Eye (tissue), 1 donor: ENCODE measurements at regions not wholly inside any gene's neighbourhood (a gene's known extent, or its start where the extent isn't known, plus 50 kb on each side); places are given as distances from the start of the nearest gene placed in this dataset.

Source experiments
- DNase-seq: peaks from one replicate; pipeline ENCODE4 v3.0.0-alpha.2; 2015

GRCh38 chr16:6988846-6989245 lies 343.8 kb upstream of the RBFOX1 start:
- DNase-seq, result no peak

DNA sequence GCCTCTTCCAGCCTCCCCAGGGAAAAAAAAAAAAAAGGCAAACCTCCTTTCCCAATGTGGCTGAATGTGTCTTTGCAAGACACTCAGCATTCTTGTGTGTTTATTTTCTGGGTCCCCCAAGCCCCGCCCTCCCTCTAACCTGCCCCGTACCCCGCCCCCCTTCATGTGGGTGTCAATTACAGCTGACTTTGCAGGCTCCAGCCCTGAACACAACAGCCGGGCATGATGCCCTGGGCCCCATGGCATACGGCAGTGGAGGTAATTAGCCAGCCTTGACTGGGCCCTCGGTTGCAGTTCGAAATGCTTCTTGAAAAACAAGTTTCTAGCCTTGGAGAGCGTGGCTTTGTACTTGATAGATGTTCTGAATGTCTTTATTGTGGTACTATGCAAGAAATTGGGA lies 354.7 kb upstream of the RBFOX1 start:
- no peak for DNase-seq

DNA sequence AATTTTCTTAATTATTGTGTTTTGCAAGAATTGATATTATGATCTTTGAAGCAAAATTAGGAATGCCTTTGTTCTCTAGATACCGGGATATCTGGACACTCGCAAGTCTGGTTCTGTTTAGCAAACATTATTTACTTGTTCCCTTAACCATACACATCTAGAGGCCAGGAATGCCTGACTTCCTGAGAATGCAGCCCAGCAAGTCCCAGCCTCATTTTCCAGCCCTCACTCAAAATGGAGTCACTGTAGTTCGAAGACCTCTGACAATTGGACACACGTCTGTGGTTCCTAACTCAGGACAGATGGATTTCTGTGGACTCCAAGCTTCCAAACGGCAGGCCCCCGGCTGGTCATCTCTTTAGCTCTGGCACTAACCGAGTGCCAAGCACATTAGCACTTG lies 355.4 kb upstream of the RBFOX1 start:
- DNase-seq, result no peak

DNA sequence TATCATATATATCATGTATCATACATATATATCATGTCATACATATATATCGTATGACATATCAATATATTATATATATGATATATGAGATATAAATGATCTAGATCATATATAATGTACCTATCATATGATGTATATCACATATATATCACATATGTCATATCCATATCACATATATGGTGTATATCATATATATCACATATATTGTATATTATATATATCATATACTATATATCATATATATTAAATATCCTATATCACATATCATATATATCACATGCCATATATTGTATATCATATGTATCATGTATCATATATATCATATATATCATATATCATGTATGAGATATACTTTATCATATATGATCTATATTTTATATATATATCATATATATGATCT lies 355.9 kb upstream of the RBFOX1 start:
- no peak for DNase-seq

- no peak for DNase-seq
Observed at GRCh38 chr16:6970171-6970857, 362.3 kb upstream of the RBFOX1 start.

DNA sequence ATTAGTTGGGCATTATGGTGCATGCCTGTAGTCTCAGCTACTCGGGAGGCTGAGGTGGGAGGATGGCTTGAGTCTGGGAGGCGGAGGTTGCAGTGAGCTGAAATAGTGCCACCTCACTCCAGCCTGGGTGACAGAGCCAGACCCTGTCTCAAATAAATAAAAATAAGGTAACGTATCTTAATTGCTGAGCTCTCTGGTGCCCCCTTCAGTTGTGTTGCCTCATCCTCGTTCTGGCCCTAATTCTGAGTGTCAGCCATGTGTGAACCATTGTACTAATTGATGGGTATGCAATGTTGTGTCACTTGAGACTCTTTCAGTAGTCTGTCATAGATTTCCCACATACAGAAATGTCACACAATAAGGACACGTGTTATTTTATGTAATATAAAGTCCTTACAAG lies 363.1 kb upstream of the RBFOX1 start:
- no peak for DNase-seq

DNA sequence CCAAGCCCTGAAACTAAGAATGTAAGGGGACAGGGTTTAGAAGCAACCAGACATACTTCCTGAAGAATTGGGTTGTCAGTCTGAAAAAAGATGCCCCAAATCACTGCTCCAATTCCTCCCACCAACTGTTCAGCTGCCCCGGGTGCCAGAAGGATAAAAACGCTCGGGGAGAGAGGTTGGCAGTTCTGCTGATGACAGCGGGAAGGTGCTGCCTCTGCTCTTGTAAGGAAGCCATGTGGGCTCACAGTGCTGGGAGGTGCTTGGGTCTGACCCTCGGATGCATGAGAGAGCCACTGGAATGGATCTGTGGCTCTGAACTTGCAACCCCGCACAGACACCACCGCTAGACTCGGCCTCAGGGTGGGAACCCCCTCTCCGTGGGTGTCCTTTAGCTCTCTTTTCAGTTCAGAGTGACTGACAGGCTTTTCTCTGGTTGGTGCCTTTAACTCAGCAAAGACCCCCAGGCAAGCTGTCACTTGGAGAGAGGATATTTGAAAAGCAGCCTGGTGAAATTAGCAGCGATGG lies 364.8 kb upstream of the RBFOX1 start:
- peak; percentile 22 for DNase-seq

DNA sequence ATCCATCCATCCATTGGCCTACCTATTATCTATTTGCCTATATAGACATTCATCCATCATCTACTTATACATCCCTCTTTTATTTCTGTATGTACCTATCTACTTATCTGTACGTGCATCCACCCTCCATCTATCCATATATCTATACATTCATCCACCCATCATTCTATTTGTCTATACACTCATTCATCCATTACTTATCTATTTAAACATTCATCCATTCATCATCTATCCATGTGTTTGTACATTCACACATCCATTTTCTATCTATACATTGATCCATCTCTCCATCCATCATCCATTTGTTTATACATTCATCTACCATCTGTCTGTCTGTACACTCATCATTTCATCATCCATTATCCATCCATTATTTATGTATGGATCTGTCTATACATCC lies 365.7 kb upstream of the RBFOX1 start:
- no peak for DNase-seq

- no peak for DNase-seq
Observed at GRCh38 chr16:6964679-6965078, 368.0 kb upstream of the RBFOX1 start.

DNA sequence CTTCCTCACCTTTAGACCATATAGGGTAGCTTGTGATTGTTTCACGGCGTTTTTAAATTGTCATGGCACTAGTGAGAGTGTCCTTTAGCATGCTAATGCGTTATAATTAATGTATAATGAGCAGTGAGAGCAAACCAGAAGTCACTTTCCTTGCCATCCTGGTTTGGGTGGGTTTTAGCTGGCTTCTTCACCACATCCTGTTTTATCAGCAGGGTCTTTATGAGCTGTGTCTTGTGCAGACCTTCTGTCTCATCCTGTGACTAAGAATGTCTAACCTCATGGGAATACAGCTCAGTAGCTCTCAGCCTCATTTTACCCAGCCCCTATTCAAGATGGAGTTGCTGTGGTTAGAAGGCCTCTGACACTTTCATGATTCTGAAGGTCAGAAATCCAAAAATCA lies 370.9 kb upstream of the RBFOX1 start:
- DNase-seq, result no peak

DNA sequence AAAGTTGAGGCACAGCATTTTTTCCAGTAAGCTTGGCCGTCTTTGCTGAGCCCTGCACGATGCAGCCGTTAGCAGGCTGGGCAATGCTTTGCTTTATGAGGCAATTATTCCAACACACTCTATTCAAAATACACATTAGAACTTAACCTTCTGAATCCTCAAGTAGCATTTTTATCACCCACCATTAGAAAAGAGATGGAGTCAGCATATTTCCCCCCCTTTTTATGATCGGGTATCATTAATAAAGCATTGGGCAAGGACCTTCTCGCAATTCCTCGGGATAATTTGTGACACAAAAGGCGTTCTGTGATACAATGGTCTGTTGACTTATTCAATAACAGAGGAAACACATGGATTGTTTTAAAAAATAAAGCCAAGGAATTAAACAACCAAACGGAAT lies 374.5 kb upstream of the RBFOX1 start:
- DNase-seq, result no peak

DNA sequence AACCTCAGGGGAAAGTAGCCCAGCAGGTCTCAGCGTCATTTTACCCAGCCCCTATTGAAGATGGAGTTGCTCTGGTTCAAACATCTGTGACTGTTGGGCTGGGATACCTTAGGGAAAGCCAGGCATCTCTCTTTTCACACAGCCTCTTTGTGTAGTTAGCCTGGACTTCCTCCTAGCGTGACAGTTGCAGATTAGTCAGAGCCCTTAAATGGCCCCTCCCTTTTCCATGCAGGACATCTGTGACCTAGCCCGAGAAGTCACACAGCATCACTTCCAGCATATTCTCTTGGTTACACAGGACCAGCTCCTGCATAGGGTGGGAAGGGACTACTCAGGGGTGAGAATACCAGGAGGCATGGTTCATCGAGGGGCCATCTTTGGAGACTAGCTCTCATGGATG lies 375.0 kb upstream of the RBFOX1 start:
- DNase-seq, result peak; percentile 58

GRCh38 chr16:6956511-6956910 lies 376.1 kb upstream of the RBFOX1 start:
- no peak for DNase-seq

GRCh38 chr16:6955303-6955702 lies 377.3 kb upstream of the RBFOX1 start:
- DNase-seq, result no peak

DNA sequence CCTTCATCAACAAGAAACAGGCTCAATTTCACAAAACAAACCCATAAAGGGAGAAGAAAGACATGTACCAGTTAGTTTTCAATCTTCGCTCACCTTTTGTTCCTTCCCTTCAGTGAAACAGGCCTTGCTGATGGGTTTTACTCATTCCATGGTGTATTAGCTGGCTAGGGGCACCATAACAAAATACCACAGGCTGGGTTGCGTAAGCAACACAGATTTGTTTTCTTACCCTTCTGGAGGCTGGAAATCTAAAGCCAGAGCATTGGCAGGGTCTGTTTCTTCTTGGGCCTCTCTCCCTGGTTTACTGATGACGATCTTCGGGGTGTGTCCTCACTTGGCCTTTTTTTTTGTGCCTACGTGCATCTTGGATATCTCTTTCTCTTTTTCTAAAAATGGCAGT lies 383.4 kb upstream of the RBFOX1 start:
- no peak for DNase-seq

- DNase-seq, result no peak
Observed at GRCh38 chr16:6947291-6947690, 385.4 kb upstream of the RBFOX1 start.

DNA sequence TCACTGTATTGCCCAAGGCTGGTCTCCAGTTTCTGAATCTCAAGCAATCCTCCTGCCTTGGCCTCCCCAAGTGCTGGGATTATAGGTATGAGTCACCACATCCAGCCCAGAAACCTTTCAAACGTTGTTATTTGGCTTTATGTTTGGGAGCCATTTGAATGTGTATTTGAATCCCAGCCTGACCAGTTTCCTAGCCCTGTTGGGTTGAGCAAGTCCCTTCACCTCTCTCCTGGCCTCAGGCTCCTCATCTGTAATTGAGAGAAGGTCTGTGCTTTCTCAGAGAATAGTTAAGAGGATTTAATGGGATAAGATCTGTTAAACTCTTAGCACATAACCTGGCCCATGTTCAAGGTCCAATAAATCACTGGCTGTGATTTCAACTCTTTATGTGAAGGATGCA lies 385.8 kb upstream of the RBFOX1 start:
- DNase-seq, result no peak

DNA sequence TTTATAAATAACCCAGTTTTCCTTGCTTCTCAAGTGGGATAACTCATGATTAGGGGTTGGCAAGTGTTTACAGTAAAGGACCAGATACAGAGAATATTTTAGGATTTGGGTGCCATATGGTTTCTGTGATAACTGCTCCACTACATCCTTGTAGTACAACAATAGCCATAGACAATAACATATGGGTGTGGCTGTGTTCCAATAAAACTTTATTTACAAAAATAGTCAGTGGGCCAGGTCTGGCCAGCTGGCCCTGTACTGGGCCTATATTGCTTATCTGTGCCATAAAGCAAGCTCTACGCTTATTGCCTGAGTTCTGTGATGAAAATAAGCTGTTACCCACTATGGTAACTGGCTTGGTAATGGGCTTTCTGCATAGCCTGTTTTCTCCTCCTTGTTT lies 386.5 kb upstream of the RBFOX1 start:
- DNase-seq, result no peak

DNA sequence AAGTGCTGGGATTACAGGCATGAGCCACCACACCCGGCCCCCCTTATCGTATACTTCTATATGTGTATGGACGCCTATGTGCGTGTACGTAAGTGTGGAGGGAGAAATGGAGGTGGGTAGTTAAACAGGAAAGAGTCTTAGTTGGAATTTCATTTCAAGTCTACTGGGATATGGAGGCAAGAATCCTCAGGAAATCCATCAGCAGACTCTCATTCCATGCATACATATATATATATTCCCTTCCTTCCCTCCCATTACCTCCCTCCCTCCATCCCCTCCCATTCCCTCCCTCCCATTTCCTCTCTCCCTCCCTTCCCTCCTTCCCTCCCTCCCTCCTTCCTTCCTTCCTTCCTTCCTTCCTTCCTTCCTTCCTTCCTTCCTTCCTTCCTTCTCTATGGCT lies 391.7 kb upstream of the RBFOX1 start:
- DNase-seq, result no peak

DNA sequence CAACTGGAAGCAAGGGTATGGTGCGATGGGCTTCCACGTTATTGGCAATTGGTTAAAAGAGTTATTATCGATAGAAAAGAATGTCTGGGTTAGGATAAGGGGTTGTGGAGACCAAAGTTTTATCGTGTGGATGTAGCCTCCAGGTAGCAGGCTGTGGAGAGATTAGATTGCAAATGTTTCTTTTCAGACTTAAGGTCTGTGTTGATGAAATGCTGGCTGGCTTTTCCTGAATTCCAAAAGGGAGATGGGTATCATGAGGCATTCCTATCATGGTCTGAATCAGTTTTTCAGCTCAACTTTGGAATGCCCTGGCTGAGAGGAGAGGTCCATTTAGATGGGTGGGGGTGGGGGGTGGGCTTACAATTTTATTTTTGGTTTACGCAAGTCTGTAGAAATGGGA lies 395.0 kb upstream of the RBFOX1 start:
- DNase-seq, result no peak

DNA sequence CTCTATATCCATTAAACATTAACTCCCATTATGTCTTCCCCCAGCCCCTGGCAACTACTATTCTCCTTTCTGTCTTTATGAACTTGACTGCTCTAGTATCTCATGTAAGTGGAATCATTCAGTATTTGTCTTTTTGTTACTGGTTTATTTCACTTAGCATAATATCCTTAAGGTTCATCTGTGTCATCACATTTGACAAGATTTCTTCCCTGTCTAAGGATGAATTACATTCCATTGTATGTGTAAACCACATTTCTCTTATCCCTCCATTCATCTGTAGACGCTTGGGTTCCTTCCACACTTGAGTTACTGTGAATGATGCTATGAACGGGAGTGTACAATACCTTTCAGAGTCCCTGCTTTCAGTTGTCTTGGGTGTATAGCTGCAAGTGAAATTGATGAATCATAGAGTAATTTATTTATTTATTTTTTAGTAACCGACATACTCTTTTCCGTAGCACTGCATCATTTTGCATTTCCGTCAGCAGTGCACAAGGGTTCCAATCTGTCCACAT lies 399.7 kb upstream of the RBFOX1 start:
- no peak for DNase-seq

GRCh38 chr16:6929868-6930267 lies 402.8 kb upstream of the RBFOX1 start:
- DNase-seq, result no peak

- no peak for DNase-seq
Observed at GRCh38 chr16:6926762-6927161, 405.9 kb upstream of the RBFOX1 start.

- DNase-seq, result no peak
Observed at GRCh38 chr16:6926341-6926740, 406.3 kb upstream of the RBFOX1 start.

- DNase-seq, result no peak
Observed at GRCh38 chr16:6918646-6919045, 414.0 kb upstream of the RBFOX1 start.
